Thoracic aorta (tissue), 2 donors: ENCODE measurements at regions not wholly inside any gene's neighbourhood (a gene's known extent, or its start where the extent isn't known, plus 50 kb on each side); places are given as distances from the start of the nearest gene placed in this dataset.

Experiments used
- ATAC-seq: fragments of 150-250 bp; one replicate; pipeline ENCODE4 v1.8.0; 2017; ENCODE audit warnings: low read depth; ENCODE audit not compliant: insufficient number of reproducible peaks, low FRiP score
- DNase-seq: peaks from one replicate; pipeline ENCODE4 v3.0.0-alpha.2; 2020; ENCODE audit warnings: low spot score
- H3K27ac ChIP-seq, 2 donors: fragments of 200-600 bp; sonication (generic); 1 replicate in 1 of 2; 2 replicates in 1 of 2; pipeline ENCODE4 v1.5.1; 2016; ENCODE audit warnings: mild to moderate bottlenecking in 2 of 2, moderate library complexity in 2 of 2
- H3K27me3 ChIP-seq: fragments of 200-600 bp; sonication (generic); replicated peaks from 2 replicates; pipeline ENCODE4 v1.6.0; 2016; ENCODE audit warnings: mild to moderate bottlenecking; ENCODE audit not compliant: insufficient read depth
- H3K36me3 ChIP-seq: fragments of 200-600 bp; sonication (generic); one replicate; pipeline ENCODE4 v1.5.1; 2016
- H3K4me1 ChIP-seq, 2 donors: fragments of 200-600 bp; sonication (generic); 1 replicate in 1 of 2; 2 replicates in 1 of 2; pipeline versions ENCODE4 v1.5.1 to v1.6.0; 2016; ENCODE audit warnings: low read depth in 2 of 2, mild to moderate bottlenecking in 1 of 2; ENCODE audit not compliant: control insufficient read depth in 1 of 2
- H3K4me3 ChIP-seq: fragments of 200-600 bp; sonication (generic); 2 replicates; pipeline ENCODE4 v1.5.1; 2016; ENCODE audit warnings: mild to moderate bottlenecking
- H3K9me3 ChIP-seq: fragments of 200-600 bp; sonication (generic); 2 replicates; pipeline ENCODE4 v1.5.1; 2016
- TF ChIP-seq, protein P1 (sequence below): fragments of 200-600 bp; sonication (generic); IDR thresholded peaks from one replicate; pipeline ENCODE4 v1.5.1; 2019; ENCODE audit warnings: antibody characterized with exemption

DNA sequence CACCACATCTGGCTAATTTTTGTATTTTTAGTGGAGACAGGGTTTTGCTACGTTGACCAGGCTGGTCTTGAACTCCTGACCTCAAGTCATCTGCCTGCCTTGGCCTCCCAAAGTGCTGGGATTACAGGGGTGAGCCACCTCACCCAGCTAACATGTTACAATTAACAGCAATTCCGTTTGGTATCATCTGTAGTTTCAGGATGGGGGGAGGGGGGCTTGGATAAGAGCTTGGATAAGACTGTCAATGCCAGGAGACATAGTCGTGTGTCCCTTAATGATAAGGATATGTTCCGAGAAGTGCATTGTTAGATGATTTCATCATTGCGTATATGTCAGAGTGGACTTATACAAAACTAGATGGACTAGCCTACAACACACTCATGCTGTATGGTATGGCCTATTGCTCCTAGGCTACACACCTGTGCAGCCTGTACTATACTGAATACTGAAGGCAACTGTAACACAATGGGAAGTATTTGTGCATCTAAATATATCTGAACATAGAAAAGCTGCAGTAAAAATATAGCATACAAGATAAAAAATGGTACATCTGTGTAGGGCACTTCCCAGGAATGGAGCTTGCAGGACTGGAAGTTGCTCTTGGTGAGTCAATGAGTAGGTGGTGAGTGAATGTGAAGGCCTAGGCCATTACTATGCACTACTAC, 103.9 kb upstream of the TNS3 start:
- Histone ChIP-seq H3K27me3 (no peaks in the 10 kb centered on the region), H3K4me1 (peaks cover 6 to 14% of the 10 kb centered on the region in 2 donors), H3K9me3 (no peaks in the 10 kb centered on the region), H3K4me3 (no peak overlapping the region), H3K27ac (no peak overlapping the region), H3K36me3 (no peaks in the 10 kb centered on the region)
- TF ChIP-seq, protein P1, sequence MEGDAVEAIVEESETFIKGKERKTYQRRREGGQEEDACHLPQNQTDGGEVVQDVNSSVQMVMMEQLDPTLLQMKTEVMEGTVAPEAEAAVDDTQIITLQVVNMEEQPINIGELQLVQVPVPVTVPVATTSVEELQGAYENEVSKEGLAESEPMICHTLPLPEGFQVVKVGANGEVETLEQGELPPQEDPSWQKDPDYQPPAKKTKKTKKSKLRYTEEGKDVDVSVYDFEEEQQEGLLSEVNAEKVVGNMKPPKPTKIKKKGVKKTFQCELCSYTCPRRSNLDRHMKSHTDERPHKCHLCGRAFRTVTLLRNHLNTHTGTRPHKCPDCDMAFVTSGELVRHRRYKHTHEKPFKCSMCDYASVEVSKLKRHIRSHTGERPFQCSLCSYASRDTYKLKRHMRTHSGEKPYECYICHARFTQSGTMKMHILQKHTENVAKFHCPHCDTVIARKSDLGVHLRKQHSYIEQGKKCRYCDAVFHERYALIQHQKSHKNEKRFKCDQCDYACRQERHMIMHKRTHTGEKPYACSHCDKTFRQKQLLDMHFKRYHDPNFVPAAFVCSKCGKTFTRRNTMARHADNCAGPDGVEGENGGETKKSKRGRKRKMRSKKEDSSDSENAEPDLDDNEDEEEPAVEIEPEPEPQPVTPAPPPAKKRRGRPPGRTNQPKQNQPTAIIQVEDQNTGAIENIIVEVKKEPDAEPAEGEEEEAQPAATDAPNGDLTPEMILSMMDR, result no peak
- DNase-seq, result no peak
- ATAC-seq, result no peak

DNA sequence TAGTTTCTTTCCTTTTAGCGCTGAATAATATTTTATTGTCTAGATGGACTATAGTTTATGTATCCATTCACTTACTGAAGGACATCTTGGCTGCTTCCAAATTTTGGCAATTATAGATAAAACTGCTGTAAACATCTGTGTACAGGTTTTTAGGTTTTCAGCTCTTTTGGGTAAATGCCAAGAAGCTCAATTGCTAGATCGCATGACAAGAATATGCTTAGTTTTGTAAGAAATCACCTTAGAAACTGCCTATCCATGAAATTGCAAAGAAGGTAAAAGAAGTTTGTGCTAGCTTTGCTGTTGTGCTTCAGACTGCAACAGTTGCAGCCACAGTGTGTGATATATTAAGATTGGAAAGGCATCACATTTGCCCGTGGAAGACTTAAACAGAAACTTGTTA, 103.2 kb upstream of the TNS3 start:
- Histone ChIP-seq H3K9me3 (no peaks in the 10 kb centered on the region), H3K27me3 (no peaks in the 10 kb centered on the region), H3K4me1 (peaks cover 0 to 8% of the 10 kb centered on the region in 2 donors), H3K36me3 (no peaks in the 10 kb centered on the region), H3K4me3 (no peak overlapping the region), H3K27ac (no peak overlapping the region)
- ATAC-seq (no peak), DNase-seq (no peak)
- TF ChIP-seq, protein P1, result no peak

DNA sequence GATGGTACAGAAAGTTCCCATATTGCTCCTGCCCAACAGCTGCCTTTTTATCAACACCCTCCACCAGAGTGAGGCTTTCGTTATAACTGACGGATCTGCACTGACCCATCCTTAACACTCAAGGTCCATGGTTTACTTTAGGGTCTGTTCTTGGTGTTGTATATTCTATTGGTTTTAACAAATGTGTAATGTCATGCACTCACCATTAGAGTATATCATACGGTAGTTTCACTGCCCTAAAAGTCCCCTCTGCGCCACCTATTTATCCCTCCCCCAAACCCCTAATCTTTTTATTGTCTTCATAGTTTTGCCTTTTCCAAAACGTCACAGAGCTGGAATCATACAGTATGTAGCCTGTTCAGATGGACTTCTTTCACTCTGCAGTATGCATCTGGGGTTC, 102.8 kb upstream of the TNS3 start:
- H3K9me3 ChIP-seq, result no peaks in the 10 kb centered on the region
- ATAC-seq, result no peak
- no peaks in the 10 kb centered on the region for H3K27me3 ChIP-seq
- DNase-seq, result no peak
- peaks cover 0 to 4% of the 10 kb centered on the region in 2 donors for H3K4me1 ChIP-seq
- no peak overlapping the region for H3K4me3 ChIP-seq
- no peaks in the 10 kb centered on the region for H3K36me3 ChIP-seq
- TF ChIP-seq, protein P1, result no peak
- no peak overlapping the region for H3K27ac ChIP-seq

DNA sequence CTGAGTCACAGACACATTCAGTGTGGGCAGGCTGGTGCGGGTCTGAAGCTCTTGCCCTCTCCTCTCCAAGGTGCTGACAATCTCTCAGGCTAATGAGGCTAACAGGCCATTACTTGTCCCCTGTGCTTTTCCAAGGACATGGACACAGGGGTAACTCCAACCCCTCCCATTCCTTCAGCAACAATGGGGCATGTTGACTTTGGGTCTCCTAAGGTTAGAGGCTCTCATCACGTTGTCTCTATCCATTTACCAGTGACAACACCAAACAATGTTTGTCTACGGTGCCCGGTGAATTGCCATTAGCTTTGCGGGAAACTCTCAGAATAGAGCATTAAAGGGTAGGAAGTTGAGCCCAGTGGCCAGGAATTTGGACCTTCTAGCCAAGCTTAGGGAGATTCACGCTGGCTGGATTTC, 101.6 kb upstream of the TNS3 start:
- no peaks in the 10 kb centered on the region for H3K9me3 ChIP-seq
- no peaks in the 10 kb centered on the region for H3K27me3 ChIP-seq
- no peak for DNase-seq
- no peak for ATAC-seq
- H3K27ac ChIP-seq, result no peak overlapping the region
- TF ChIP-seq, protein P1, result no peak
- H3K4me1 ChIP-seq, result no peaks in the 10 kb centered on the region
- H3K36me3 ChIP-seq, result no peaks in the 10 kb centered on the region
- no peak overlapping the region for H3K4me3 ChIP-seq

DNA sequence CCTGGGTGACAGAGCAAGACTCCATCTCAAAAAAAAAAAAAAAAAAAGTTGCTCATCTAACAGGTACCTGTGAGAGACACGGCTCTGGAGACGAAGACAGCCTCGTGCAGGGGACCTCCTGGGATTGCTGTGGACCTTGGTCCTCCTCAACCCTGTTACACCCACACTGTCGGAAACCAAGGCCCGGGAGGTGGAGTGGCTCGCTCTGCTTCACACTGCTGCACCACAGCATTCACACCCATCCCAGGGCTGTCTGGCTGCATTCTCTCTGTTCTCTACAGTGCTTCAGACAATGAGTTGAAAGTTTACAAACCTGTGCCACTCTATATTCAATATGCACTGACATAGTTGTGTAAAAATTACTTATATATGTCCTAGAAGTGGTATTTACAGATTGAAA, 101.0 kb upstream of the TNS3 start:
- no peaks in the 10 kb centered on the region for H3K4me1 ChIP-seq
- no peak overlapping the region for H3K4me3 ChIP-seq
- no peak overlapping the region for H3K27ac ChIP-seq
- ATAC-seq (no peak), DNase-seq (no peak)
- no peaks in the 10 kb centered on the region for H3K9me3 ChIP-seq
- no peaks in the 10 kb centered on the region for H3K27me3 ChIP-seq
- TF ChIP-seq, protein P1, result no peak
- no peaks in the 10 kb centered on the region for H3K36me3 ChIP-seq
